Osteoblast (primary cell): ENCODE measurements at regions not wholly inside any gene's neighbourhood (a gene's known extent, or its start where the extent isn't known, plus 50 kb on each side); places are given as distances from the start of the nearest gene placed in this dataset.

Experiments used
- DNase-seq: peaks from one replicate; pipeline ENCODE4 v3.0.0; 2011; ENCODE audit warnings: low spot score, mixed read lengths; ENCODE audit not compliant: insufficient read length; ENCODE audit errors: missing footprints
- H2AFZ ChIP-seq: 2 replicates; pipeline ENCODE4 v1.6.0; 2011; ENCODE audit warnings: mild to moderate bottlenecking, low read length
- H3K27ac ChIP-seq: 2 replicates; pipeline ENCODE4 v1.5.1; 2011; ENCODE audit warnings: mild to moderate bottlenecking, low read depth, low read length, moderate library complexity
- H3K27me3 ChIP-seq: 2 replicates; pipeline ENCODE4 v1.6.0; 2012; ENCODE audit warnings: mild to moderate bottlenecking, control low read depth, inconsistent platforms, low read length, moderate library complexity; ENCODE audit not compliant: insufficient read depth
- H3K36me3 ChIP-seq: 2 replicates; pipeline ENCODE4 v1.5.1; 2011; ENCODE audit warnings: mild to moderate bottlenecking, low read length, control low read depth, moderate library complexity; ENCODE audit not compliant: insufficient read depth
- H3K4me1 ChIP-seq: 2 replicates; pipeline ENCODE4 v1.5.1; 2011; ENCODE audit warnings: mild to moderate bottlenecking, low read length, control low read depth, moderate library complexity; ENCODE audit not compliant: insufficient read depth
- H3K4me2 ChIP-seq: 2 replicates; pipeline ENCODE4 v1.6.0; 2011; ENCODE audit warnings: mild to moderate bottlenecking, low read length; ENCODE audit not compliant: insufficient read depth
- H3K4me3 ChIP-seq: fragments of 200-600 bp; sonication (generic); 3 replicates; pipeline ENCODE4 v1.5.1; 2012; ENCODE audit warnings: mild to moderate bottlenecking, low read length, inconsistent platforms; ENCODE audit not compliant: insufficient read depth
- H3K79me2 ChIP-seq: 2 replicates; pipeline ENCODE4 v1.6.0; 2012; ENCODE audit warnings: mild to moderate bottlenecking, low read length, control low read depth, inconsistent platforms; ENCODE audit not compliant: insufficient read depth
- H3K9me3 ChIP-seq: 2 replicates; pipeline ENCODE4 v1.5.1; 2011; ENCODE audit warnings: low read depth, low read length, control low read depth
- H4K20me1 ChIP-seq: 2 replicates; pipeline ENCODE4 v1.6.0; 2012; ENCODE audit warnings: mild to moderate bottlenecking, low read length, control low read depth; ENCODE audit not compliant: insufficient read depth
- CTCF ChIP-seq: IDR thresholded peaks from 2 replicates; pipeline ENCODE4 v1.5.1; 2011; ENCODE audit warnings: mild to moderate bottlenecking, low read depth, low read length, moderate library complexity; ENCODE audit errors: extremely low read depth

DNA sequence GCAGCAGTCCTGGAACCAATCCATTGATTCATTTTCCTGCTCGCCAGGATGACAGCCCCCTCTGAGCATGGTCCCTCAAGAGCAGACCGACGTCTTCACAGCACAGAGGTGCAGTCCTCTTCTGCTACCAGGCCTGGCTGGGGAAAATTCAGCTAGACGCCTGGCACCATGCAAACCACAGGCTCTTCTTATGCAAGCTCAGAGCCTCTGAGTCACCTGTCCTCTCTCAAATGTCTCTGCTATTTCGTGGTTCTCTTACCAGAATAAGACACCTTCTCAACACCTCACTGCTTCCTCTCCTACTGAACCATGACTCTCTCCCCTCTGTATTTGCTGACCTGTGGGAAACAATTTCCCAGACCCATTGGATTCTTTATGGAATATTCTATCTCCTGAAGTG is 79.8 kb upstream of the CYRIA start:
- no peaks in the 10 kb centered on the region for H3K36me3 ChIP-seq
- H3K79me2 ChIP-seq: no peaks in the 10 kb centered on the region
- H4K20me1 ChIP-seq: no peaks in the 10 kb centered on the region
- H2AFZ ChIP-seq: no peak overlapping the region
- H3K4me3 ChIP-seq: no peak overlapping the region
- TF ChIP-seq CTCF: no peak
- no peaks in the 10 kb centered on the region for H3K27me3 ChIP-seq
- no peaks in the 10 kb centered on the region for H3K9me3 ChIP-seq
- H3K4me2 ChIP-seq: no peak overlapping the region
- no peaks in the 10 kb centered on the region for H3K4me1 ChIP-seq
- H3K27ac ChIP-seq: no peak overlapping the region
- DNase-seq: no peak

DNA sequence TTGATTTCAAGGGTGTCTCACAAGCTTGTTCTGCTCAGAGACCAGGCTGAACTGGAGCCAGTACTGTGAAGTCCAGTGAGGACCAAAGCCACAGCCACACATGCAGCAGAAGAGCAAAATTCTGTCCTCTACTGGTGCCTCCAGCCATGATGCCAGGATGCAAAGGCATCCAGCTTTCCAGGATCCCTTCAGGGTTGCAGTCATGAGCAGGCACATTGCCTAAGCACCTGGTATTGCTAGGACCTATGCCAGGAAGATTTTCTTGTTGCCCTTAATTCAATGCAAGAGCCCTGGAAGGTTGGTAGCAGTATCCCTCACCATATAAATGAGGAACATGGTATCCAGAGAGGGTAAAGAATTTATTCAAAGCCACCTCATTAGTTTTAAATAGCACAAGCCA is 78.9 kb upstream of the CYRIA start:
- Histone ChIP-seq H3K36me3 (no peaks in the 10 kb centered on the region), H2AFZ (no peak overlapping the region), H3K79me2 (no peaks in the 10 kb centered on the region), H3K4me1 (no peaks in the 10 kb centered on the region), H3K27ac (no peak overlapping the region), H4K20me1 (no peaks in the 10 kb centered on the region), H3K4me3 (no peak overlapping the region), H3K9me3 (no peaks in the 10 kb centered on the region), H3K27me3 (no peaks in the 10 kb centered on the region), H3K4me2 (no peak overlapping the region)
- DNase-seq: no peak
- TF ChIP-seq CTCF: no peak

DNA sequence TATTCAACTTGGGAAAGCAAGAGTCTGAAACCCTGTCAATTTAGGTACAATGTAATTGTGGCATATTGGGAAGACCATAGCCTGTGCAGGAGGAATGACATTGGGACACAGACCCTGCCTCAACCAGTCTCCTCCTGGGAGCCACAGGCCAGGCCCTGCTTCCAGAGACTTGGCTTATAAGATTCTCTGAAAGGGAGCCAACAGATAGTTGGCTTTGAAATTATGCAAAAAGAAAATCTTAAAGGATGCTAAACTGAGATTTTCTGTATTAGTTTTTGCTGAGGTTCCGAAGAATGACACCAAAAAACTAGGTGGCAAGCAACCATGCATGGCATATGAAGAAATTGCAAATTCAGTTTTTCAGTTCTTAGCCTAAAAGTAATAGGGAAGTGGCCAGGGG is 76.4 kb upstream of the CYRIA start:
- H2AFZ ChIP-seq: no peak overlapping the region
- H4K20me1 ChIP-seq: no peaks in the 10 kb centered on the region
- no peak overlapping the region for H3K27ac ChIP-seq
- TF ChIP-seq CTCF: no peak
- no peak overlapping the region for H3K4me3 ChIP-seq
- no peaks in the 10 kb centered on the region for H3K79me2 ChIP-seq
- H3K36me3 ChIP-seq: no peaks in the 10 kb centered on the region
- no peaks in the 10 kb centered on the region for H3K4me1 ChIP-seq
- no peaks in the 10 kb centered on the region for H3K27me3 ChIP-seq
- no peak overlapping the region for H3K4me2 ChIP-seq
- DNase-seq: no peak
- no peaks in the 10 kb centered on the region for H3K9me3 ChIP-seq

GRCh38 chr2:16741498-16741897 is 75.9 kb upstream of the CYRIA start:
- H3K79me2 ChIP-seq: no peaks in the 10 kb centered on the region
- H4K20me1 ChIP-seq: no peaks in the 10 kb centered on the region
- H2AFZ ChIP-seq: no peak overlapping the region
- H3K36me3 ChIP-seq: no peaks in the 10 kb centered on the region
- H3K4me1 ChIP-seq: no peaks in the 10 kb centered on the region
- no peak overlapping the region for H3K4me3 ChIP-seq
- no peak overlapping the region for H3K4me2 ChIP-seq
- H3K9me3 ChIP-seq: no peaks in the 10 kb centered on the region
- no peaks in the 10 kb centered on the region for H3K27me3 ChIP-seq
- DNase-seq: no peak
- TF ChIP-seq CTCF: no peak
- H3K27ac ChIP-seq: no peak overlapping the region
